ENCODE measurements at regions not wholly inside any gene's neighbourhood (a gene's known extent, or its start where the extent isn't known, plus 50 kb on each side); places are given as distances from the start of the nearest gene placed in this dataset.
A peak's percentile ranks its signal among the peaks of the same experiment; 100 is the strongest.

DNA sequence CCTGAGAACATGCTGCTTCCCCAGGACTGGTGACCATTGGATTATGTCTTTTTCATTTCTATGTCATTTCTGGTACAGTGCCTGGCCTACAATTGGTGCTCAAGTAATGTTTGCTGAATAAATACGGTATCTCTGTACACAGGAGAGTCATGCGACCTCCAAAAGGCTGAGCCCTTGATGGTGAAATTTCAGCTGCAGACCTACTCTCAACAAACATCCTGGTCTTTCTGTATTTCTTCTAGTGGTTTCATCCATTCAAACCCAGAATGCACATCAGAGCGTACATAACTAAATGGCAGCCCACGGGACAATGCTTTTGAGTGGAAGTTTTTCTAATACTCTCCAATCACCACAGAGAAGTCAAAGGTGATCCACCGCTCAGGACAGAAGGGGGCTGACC lies 62.6 kb upstream of the RPS23 start:
- peaks cover 7% of the 10 kb centered on the region for H3K4me1 ChIP-seq (ENCODE audit: control insufficient read depth, insufficient read depth, low read length)
- H3K4me3 ChIP-seq (ENCODE audit: low read depth, low read length) = no peak overlapping the region
- H3K27me3 ChIP-seq (ENCODE audit: control insufficient read depth, insufficient read depth, low read length) = no peaks in the 10 kb centered on the region
- no peak overlapping the region for H3K27ac ChIP-seq (ENCODE audit: low read depth, low read length)
- DNase-seq (ENCODE audit: low read depth in 4 of 6, low spot score in 6 of 6) = no peak
- no peaks in the 10 kb centered on the region for H3K36me3 ChIP-seq (ENCODE audit: control insufficient read depth, insufficient read depth, low read length)
- H3K9me3 ChIP-seq (ENCODE audit: control insufficient read depth, insufficient read depth, low read length) = no peaks in the 10 kb centered on the region
- 80% methylated on average over 1 of the region's 5 CpGs for WGBS (ENCODE audit: insufficient coverage)

DNA sequence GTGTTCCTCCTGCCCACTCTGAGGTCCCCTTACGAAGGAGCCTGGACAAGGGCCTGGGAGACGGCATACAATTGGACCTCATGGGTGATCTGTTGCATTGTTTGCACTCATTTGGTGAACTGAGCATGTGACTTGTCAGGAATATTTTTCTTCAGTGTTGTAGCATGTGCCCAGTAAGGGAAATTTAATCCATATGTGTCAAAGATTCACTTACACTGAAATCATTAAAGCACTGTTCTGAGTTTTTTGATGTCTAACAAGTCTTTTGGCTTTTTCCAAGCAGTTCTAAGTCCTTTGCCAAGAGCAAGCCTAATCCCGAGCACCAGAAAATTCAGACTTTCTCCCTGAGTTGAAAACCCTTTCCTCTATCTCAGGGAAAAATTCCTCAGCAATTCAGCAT lies 61.6 kb upstream of the RPS23 start:
- no peaks in the 10 kb centered on the region for H3K27me3 ChIP-seq (ENCODE audit: control insufficient read depth, insufficient read depth, low read length)
- no peaks in the 10 kb centered on the region for H3K9me3 ChIP-seq (ENCODE audit: control insufficient read depth, insufficient read depth, low read length)
- H3K27ac ChIP-seq (ENCODE audit: low read depth, low read length) = no peak overlapping the region
- DNase-seq (ENCODE audit: low read depth in 4 of 6, low spot score in 6 of 6) = no peak
- WGBS (ENCODE audit: insufficient coverage) = 88% methylated on average over 1 of the region's 3 CpGs
- no peak overlapping the region for H3K4me3 ChIP-seq (ENCODE audit: low read depth, low read length)
- no peaks in the 10 kb centered on the region for H3K36me3 ChIP-seq (ENCODE audit: control insufficient read depth, insufficient read depth, low read length)
- H3K4me1 ChIP-seq (ENCODE audit: control insufficient read depth, insufficient read depth, low read length) = peaks cover 3% of the 10 kb centered on the region

DNA sequence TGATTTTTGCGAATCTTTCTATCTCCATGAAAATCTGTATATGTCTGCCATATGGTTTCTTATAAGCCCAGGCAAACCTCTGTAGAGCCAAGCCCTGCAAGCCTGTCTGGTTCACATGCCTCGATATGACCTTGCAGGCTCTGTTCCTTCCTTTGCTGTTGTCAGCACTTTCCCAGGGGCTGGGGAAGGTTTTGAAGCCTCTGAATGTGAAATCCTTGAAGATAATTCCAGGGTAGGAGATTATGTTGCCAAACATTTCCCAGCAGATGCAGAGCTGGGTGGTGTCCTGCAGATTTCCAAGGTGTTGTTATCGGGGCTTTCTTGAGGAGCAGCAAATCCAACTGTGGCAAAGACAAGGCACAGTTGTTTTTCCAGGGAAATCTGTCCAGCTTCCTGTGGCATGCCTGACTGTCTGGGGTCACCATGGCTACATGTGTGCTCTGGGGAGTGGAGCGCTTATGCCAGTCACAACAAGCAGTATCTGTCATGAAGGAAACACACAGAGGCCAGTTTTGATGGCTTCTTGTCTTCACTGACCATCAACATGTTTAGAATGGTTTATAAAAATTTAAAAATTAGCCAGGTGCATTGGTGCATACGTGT lies 60.7 kb upstream of the RPS23 start:
- Histone ChIP-seq H3K4me1 (ENCODE audit: control insufficient read depth, insufficient read depth, low read length) (peaks cover 3% of the 10 kb centered on the region), H3K9me3 (ENCODE audit: control insufficient read depth, insufficient read depth, low read length) (no peaks in the 10 kb centered on the region), H3K27ac (ENCODE audit: low read depth, low read length) (no peak overlapping the region), H3K36me3 (ENCODE audit: control insufficient read depth, insufficient read depth, low read length) (no peaks in the 10 kb centered on the region), H3K4me3 (ENCODE audit: low read depth, low read length) (no peak overlapping the region), H3K27me3 (ENCODE audit: control insufficient read depth, insufficient read depth, low read length) (no peaks in the 10 kb centered on the region)
- DNase-seq (ENCODE audit: low read depth in 4 of 6, low spot score in 6 of 6) = no peak
- 79% methylated on average over 3 of the region's 5 CpGs for WGBS (ENCODE audit: insufficient coverage)

DNA sequence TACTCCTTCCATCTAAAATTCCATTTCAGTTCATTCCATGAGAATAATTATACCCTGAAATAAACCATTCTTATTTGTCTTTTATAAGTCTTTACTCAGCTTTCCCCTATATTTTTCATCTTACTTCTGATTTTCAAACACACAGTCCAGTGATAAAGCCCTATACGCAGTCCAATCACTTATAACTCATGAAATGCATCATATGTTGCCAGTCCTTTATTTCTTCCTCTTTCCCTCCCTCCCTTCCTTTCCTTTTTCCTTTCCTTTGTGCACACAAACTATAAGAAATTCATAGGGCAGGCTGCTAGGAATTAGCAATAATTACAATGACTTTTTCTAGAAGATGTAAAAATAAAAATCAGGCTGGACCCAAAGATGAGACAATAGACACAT lies 58.8 kb upstream of the RPS23 start:
- WGBS (ENCODE audit: insufficient coverage) = 91% methylated on average over 1 of the region's 1 CpG
- no peaks in the 10 kb centered on the region for H3K27me3 ChIP-seq (ENCODE audit: control insufficient read depth, insufficient read depth, low read length)
- no peak overlapping the region for H3K4me3 ChIP-seq (ENCODE audit: low read depth, low read length)
- H3K27ac ChIP-seq (ENCODE audit: low read depth, low read length) = no peak overlapping the region
- H3K36me3 ChIP-seq (ENCODE audit: control insufficient read depth, insufficient read depth, low read length) = no peaks in the 10 kb centered on the region
- DNase-seq (ENCODE audit: low read depth in 4 of 6, low spot score in 6 of 6) = no peak
- H3K4me1 ChIP-seq (ENCODE audit: control insufficient read depth, insufficient read depth, low read length) = peaks cover 3% of the 10 kb centered on the region
- no peaks in the 10 kb centered on the region for H3K9me3 ChIP-seq (ENCODE audit: control insufficient read depth, insufficient read depth, low read length)

DNA sequence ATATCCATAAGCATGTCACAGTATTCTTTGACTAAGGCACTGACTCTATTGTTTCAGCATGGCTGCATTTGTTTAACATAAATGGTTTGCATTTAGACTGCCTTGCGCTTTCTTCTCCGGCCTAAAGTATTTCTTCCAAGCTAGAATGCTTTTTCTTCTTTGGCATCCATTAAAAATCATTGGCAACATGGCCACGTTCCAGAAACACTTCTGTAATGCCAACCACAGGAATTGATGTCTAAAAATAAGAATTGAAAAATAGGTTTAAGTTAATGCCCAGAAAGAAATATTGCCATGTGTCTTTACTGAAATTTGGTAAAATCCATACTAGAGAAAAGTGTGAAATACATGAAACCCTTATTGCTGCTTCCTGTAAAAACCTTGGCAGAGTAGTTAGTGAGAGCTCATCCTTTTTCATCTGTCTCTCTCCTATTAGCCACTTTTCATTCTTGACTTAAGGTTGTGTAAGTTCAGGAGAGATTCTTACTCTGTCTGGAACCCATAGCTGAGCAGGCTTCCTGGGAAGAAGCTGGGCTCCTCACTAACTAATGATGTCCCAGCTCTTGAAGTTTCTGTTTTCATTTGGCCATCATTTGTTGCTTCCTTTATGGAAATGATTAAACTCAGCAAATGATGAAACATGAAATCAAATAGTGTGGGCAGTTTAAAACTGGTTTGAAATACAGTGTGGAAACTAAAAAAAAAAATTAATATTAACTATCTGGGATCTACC lies 58.2 kb upstream of the RPS23 start:
- Histone ChIP-seq H3K27ac (ENCODE audit: low read depth, low read length) (no peak overlapping the region), H3K4me1 (ENCODE audit: control insufficient read depth, insufficient read depth, low read length) (peaks cover 3% of the 10 kb centered on the region), H3K36me3 (ENCODE audit: control insufficient read depth, insufficient read depth, low read length) (no peaks in the 10 kb centered on the region), H3K4me3 (ENCODE audit: low read depth, low read length) (no peak overlapping the region), H3K9me3 (ENCODE audit: control insufficient read depth, insufficient read depth, low read length) (no peaks in the 10 kb centered on the region), H3K27me3 (ENCODE audit: control insufficient read depth, insufficient read depth, low read length) (no peaks in the 10 kb centered on the region)
- WGBS (ENCODE audit: insufficient coverage) = no CpG with 5 or more reads among the region's 3 CpGs
- peak in 1 of 6 donors; percentile 64 for DNase-seq (ENCODE audit: low read depth in 4 of 6, low spot score in 6 of 6)

DNA sequence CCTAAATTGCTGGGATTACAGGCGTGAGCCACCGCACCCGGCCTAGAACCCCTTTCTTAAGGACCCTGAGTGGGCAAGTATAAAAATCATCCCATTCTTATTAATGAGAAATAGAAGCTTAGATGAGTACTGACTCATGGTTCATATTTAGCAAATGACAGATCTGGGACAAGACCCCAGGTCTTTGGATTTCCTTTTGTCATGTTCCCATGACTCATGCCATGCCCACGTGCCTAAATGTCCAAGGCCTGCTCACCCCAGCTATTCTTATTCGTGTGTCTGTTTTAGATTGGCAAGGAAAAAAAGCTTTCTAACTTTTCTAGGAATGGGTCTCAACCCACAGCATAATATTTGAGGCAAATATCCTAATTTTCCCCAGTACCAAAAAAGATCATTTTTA lies 57.7 kb upstream of the RPS23 start:
- Histone ChIP-seq H3K9me3 (ENCODE audit: control insufficient read depth, insufficient read depth, low read length) (no peaks in the 10 kb centered on the region), H3K27me3 (ENCODE audit: control insufficient read depth, insufficient read depth, low read length) (no peaks in the 10 kb centered on the region), H3K4me3 (ENCODE audit: low read depth, low read length) (no peak overlapping the region), H3K27ac (ENCODE audit: low read depth, low read length) (no peak overlapping the region), H3K36me3 (ENCODE audit: control insufficient read depth, insufficient read depth, low read length) (no peaks in the 10 kb centered on the region), H3K4me1 (ENCODE audit: control insufficient read depth, insufficient read depth, low read length) (peaks cover 3% of the 10 kb centered on the region)
- no CpG with 5 or more reads among the region's 5 CpGs for WGBS (ENCODE audit: insufficient coverage)
- no peak for DNase-seq (ENCODE audit: low read depth in 4 of 6, low spot score in 6 of 6)

DNA sequence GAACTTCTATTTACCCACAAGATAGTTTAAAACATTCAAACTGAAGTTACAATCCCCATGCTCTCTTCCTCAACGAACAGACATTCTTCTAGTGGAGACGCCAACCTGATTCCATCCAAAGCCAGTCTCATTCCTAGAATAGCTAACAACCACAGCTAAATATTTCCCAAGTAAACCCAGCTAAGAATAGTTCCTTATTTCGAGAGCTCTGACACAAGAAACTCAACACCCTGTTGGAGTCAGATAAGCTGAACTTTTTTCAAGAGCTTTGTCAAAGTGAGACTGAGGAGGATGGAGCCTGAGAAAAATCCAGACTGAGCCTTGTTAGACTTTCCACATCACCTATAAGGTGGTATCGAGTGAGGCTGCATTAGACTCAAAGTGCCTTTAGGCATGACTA lies 56.7 kb upstream of the RPS23 start:
- Histone ChIP-seq H3K4me3 (ENCODE audit: low read depth, low read length) (no peak overlapping the region), H3K4me1 (ENCODE audit: control insufficient read depth, insufficient read depth, low read length) (peaks cover 3% of the 10 kb centered on the region), H3K9me3 (ENCODE audit: control insufficient read depth, insufficient read depth, low read length) (no peaks in the 10 kb centered on the region), H3K27me3 (ENCODE audit: control insufficient read depth, insufficient read depth, low read length) (no peaks in the 10 kb centered on the region), H3K36me3 (ENCODE audit: control insufficient read depth, insufficient read depth, low read length) (no peaks in the 10 kb centered on the region), H3K27ac (ENCODE audit: low read depth, low read length) (no peak overlapping the region)
- 96% methylated on average over 2 of the region's 4 CpGs for WGBS (ENCODE audit: insufficient coverage)
- peak in 1 of 6 donors; percentile 34 for DNase-seq (ENCODE audit: low read depth in 4 of 6, low spot score in 6 of 6)

DNA sequence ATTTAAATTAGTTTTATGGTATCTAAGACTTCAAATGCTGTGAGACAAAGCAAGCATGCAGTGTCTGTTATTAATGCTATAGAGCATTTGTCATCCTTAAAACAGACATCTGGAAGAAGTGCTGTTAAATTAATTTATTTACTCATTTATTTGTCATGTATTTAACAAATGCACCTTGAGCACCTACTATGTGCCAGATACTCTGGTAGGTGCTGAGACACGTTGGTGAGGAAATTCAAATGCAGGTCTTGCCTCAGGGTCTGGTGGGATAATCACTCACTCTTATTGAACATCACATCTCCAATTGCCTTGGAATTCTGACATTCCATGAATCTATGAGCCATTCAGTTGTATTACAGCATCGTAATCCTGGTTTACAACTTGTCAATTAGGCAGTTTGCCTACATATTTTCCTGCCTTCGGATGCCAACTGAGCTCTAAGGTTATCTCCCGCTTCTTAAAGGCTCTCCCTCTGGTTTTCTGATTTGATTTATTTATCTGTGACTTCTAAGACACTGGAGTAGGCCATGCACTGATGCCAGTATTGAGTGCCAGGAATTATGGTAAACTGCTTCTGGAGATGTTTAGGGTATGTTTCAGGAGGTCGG lies 56.0 kb upstream of the RPS23 start:
- DNase-seq (ENCODE audit: low read depth in 4 of 6, low spot score in 6 of 6) = no peak
- 86% methylated on average over 4 of the region's 5 CpGs for WGBS (ENCODE audit: insufficient coverage)
- Histone ChIP-seq H3K4me1 (ENCODE audit: control insufficient read depth, insufficient read depth, low read length) (peaks cover 3% of the 10 kb centered on the region), H3K27me3 (ENCODE audit: control insufficient read depth, insufficient read depth, low read length) (no peaks in the 10 kb centered on the region), H3K9me3 (ENCODE audit: control insufficient read depth, insufficient read depth, low read length) (no peaks in the 10 kb centered on the region), H3K27ac (ENCODE audit: low read depth, low read length) (no peak overlapping the region), H3K4me3 (ENCODE audit: low read depth, low read length) (no peak overlapping the region), H3K36me3 (ENCODE audit: control insufficient read depth, insufficient read depth, low read length) (no peaks in the 10 kb centered on the region)

DNA sequence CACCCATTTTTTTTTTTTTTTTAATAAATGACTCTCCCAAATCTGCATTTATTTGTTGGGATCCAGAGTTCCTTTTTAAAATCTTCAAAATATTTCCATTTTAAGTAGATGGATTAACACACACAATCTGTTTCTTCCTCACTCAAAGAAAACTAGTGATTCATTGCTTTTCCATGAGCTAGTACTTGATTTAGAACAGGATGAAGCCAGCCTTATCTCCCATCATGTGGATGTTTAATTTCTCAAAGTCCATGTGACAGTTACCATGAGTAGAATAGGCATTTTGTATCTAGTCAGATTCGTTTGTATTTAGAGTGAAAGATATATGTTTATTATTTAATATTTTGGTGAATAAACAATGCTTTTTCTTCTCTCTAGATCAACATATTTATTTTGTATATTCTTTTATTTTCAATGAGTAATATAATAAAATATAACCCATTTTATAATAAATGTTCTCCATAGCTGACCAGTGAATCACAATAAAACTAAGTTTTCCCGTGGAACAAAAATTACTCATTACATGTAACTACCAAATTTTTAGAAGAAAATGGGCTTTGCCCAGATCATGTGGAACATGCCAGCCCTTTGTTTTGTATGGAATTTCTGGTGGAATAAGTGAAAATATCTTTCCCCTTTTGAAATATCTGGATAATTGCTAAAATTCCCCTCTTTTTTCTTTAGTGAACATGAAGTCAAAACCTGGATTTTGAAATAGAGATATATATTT lies 54.9 kb upstream of the RPS23 start:
- Histone ChIP-seq H3K27ac (ENCODE audit: low read depth, low read length) (no peak overlapping the region), H3K9me3 (ENCODE audit: control insufficient read depth, insufficient read depth, low read length) (no peaks in the 10 kb centered on the region), H3K4me3 (ENCODE audit: low read depth, low read length) (no peak overlapping the region), H3K4me1 (ENCODE audit: control insufficient read depth, insufficient read depth, low read length) (no peaks in the 10 kb centered on the region), H3K27me3 (ENCODE audit: control insufficient read depth, insufficient read depth, low read length) (no peaks in the 10 kb centered on the region), H3K36me3 (ENCODE audit: control insufficient read depth, insufficient read depth, low read length) (no peaks in the 10 kb centered on the region)
- no CpG with 5 or more reads among the region's 2 CpGs for WGBS (ENCODE audit: insufficient coverage)
- no peak for DNase-seq (ENCODE audit: low read depth in 4 of 6, low spot score in 6 of 6)
